WERI-Rb-1 (cell line): ENCODE measurements at regions not wholly inside any gene's neighbourhood (a gene's known extent, or its start where the extent isn't known, plus 50 kb on each side); places are given as distances from the start of the nearest gene placed in this dataset.

Source experiments
- DNase-seq: peaks from one replicate; pipeline ENCODE4 v3.0.0-alpha.2; 2020
- H3K27ac ChIP-seq: fragments of 250-450 bp; sonication (Bioruptor Pico); 2 replicates; pipeline ENCODE4 v1.5.1; 2020; ENCODE audit warnings: mild to moderate bottlenecking, moderate library complexity
- H3K27me3 ChIP-seq: fragments of 250-450 bp; sonication (Bioruptor Pico); 2 replicates; pipeline ENCODE4 v1.5.1; 2021; ENCODE audit warnings: mild to moderate bottlenecking, low read depth, moderate library complexity; ENCODE audit not compliant: insufficient read depth, severe bottlenecking
- H3K36me3 ChIP-seq: fragments of 250-450 bp; sonication (Bioruptor Pico); 2 replicates; pipeline ENCODE4 v1.5.1; 2020; ENCODE audit warnings: mild to moderate bottlenecking, moderate library complexity
- H3K4me3 ChIP-seq: 2 replicates; pipeline ENCODE4 v1.5.1; 2011; ENCODE audit warnings: low read depth, mild to moderate bottlenecking, control low read depth, low read length
- H3K9me3 ChIP-seq: fragments of 250-450 bp; sonication (Bioruptor Pico); 2 replicates; pipeline ENCODE4 v1.5.1; 2021; ENCODE audit warnings: mild to moderate bottlenecking, moderate library complexity; ENCODE audit not compliant: severe bottlenecking
- CTCF ChIP-seq: IDR thresholded peaks from 2 replicates; pipeline ENCODE4 v1.5.1; 2011; ENCODE audit warnings: low read depth, mild to moderate bottlenecking, control low read depth, inconsistent platforms, low read length

GRCh38 chr2:64260093-64260803 is 116.0 kb upstream of the PELI1 start:
- Histone ChIP-seq H3K9me3 (no peaks in the 10 kb centered on the region), H3K27ac (no peak overlapping the region), H3K27me3 (no peaks in the 10 kb centered on the region), H3K36me3 (no peaks in the 10 kb centered on the region), H3K4me3 (no peak overlapping the region)
- DNase-seq, result no peak
- TF ChIP-seq CTCF, result no peak

- H3K36me3 ChIP-seq, result no peaks in the 10 kb centered on the region
- no peak for TF ChIP-seq CTCF
- H3K27ac ChIP-seq, result no peak overlapping the region
- DNase-seq, result no peak
- no peaks in the 10 kb centered on the region for H3K9me3 ChIP-seq
- H3K4me3 ChIP-seq, result no peak overlapping the region
- H3K27me3 ChIP-seq, result no peaks in the 10 kb centered on the region
Measured at GRCh38 chr2:64260817-64261216, 116.6 kb upstream of the PELI1 start.

- H3K27me3 ChIP-seq, result no peaks in the 10 kb centered on the region
- no peak overlapping the region for H3K27ac ChIP-seq
- no peak overlapping the region for H3K4me3 ChIP-seq
- H3K9me3 ChIP-seq, result no peaks in the 10 kb centered on the region
- DNase-seq, result no peak
- no peak for TF ChIP-seq CTCF
- no peaks in the 10 kb centered on the region for H3K36me3 ChIP-seq
Measured at GRCh38 chr2:64262071-64262470, 117.9 kb upstream of the PELI1 start.

GRCh38 chr2:64262816-64263215 is 118.6 kb upstream of the PELI1 start:
- H3K36me3 ChIP-seq, result no peaks in the 10 kb centered on the region

GRCh38 chr2:64263315-64263714 is 119.1 kb upstream of the PELI1 start:
- TF ChIP-seq CTCF, result no peak
- Histone ChIP-seq H3K9me3 (no peaks in the 10 kb centered on the region), H3K36me3 (no peaks in the 10 kb centered on the region), H3K27ac (no peak overlapping the region), H3K4me3 (no peak overlapping the region), H3K27me3 (no peaks in the 10 kb centered on the region)
- DNase-seq, result no peak

More at GRCh38 chr2:64262816-64263215, 118.6 kb upstream of the PELI1 start:
- H3K27ac ChIP-seq, result no peak overlapping the region
- no peak for DNase-seq
- TF ChIP-seq CTCF, result no peak
- no peak overlapping the region for H3K4me3 ChIP-seq
- H3K27me3 ChIP-seq, result no peaks in the 10 kb centered on the region
- H3K9me3 ChIP-seq, result no peaks in the 10 kb centered on the region

- no peak overlapping the region for H3K4me3 ChIP-seq
- H3K27me3 ChIP-seq, result no peaks in the 10 kb centered on the region
- peaks cover 6% of the 10 kb centered on the region for H3K9me3 ChIP-seq
- DNase-seq, result no peak
- no peak for TF ChIP-seq CTCF
- H3K36me3 ChIP-seq, result no peaks in the 10 kb centered on the region
- H3K27ac ChIP-seq, result no peak overlapping the region
Measured at GRCh38 chr2:64267699-64268098, 123.5 kb upstream of the PELI1 start.
